ENCODE measurements at regions not wholly inside any gene's neighbourhood (a gene's known extent, or its start where the extent isn't known, plus 50 kb on each side); places are given as distances from the start of the nearest gene placed in this dataset.

DNA sequence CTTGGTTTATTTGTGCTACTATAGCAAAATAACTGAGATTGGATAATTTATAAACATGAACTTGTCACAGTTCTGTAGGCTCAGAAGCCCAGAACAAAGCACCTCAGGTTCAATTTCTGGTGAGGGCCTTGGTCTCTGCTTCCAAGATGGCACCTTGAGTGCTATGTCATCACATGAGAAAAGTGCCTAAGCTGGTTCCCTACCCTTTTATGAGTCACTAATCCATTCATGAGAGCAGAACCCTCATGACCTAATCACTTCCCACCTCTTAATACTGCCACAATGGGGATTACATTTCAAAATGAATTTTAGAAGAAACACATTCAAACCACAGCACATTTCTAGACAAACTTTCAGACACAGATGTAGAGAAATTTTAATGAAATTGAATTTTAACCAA lies 98.2 kb upstream of the PRSS3 start:
- TF ChIP-seq SUZ12 (IDR thresholded peaks at IDR 0.05; ENCODE audit: extremely low read depth, insufficient read depth, insufficient read length) = no peak
- no peak for TF ChIP-seq ZNF274 (IDR thresholded peaks at IDR 0.05; ENCODE audit: low read depth, low read length)
- no peak for TF ChIP-seq YY1 (IDR thresholded peaks at IDR 0.05; ENCODE audit: insufficient read depth, insufficient read length)

All from NT2/D1 (cell line).